Keratinocyte (primary cell): ENCODE measurements at regions not wholly inside any gene's neighbourhood (a gene's known extent, or its start where the extent isn't known, plus 50 kb on each side); places are given as distances from the start of the nearest gene placed in this dataset.

Source experiments
- DNase-seq: peaks from one replicate; pipeline ENCODE4 v3.0.0-alpha.2; 2011; ENCODE audit warnings: low read depth, missing footprints, low spot score
- FAIRE-seq: peaks from 2 replicates; lab custom pipeline; 2011; peaks lifted over from hg19 to GRCh38; lab: Jason Lieb, UNC
- H2AFZ ChIP-seq: 2 replicates; pipeline ENCODE4 v1.6.0; 2012; ENCODE audit warnings: low read length, control low read depth, inconsistent platforms; ENCODE audit not compliant: control insufficient read depth
- H3K27ac ChIP-seq: 2 replicates; pipeline ENCODE4 v1.5.1; 2011; ENCODE audit warnings: low read length; ENCODE audit not compliant: control insufficient read depth, insufficient read depth
- H3K27me3 ChIP-seq: 3 replicates; pipeline ENCODE4 v1.6.0; 2011; ENCODE audit warnings: low read length; ENCODE audit not compliant: control insufficient read depth, insufficient read depth; ENCODE audit errors: extremely low read depth
- H3K36me3 ChIP-seq, 2 experiments: 2 replicates in 1 of 2; 3 replicates in 1 of 2; pipeline ENCODE4 v1.5.1; 2011; ENCODE audit warnings: low read length in 2 of 2, mild to moderate bottlenecking in 1 of 2; ENCODE audit not compliant: control insufficient read depth in 2 of 2, insufficient read depth in 2 of 2; ENCODE audit errors: extremely low read depth in 1 of 2
- H3K4me1 ChIP-seq: 3 replicates; pipeline ENCODE4 v1.5.1; 2011; ENCODE audit warnings: low read length; ENCODE audit not compliant: control insufficient read depth, insufficient read depth; ENCODE audit errors: extremely low read depth
- H3K4me2 ChIP-seq: 3 replicates; pipeline ENCODE4 v1.6.0; 2011; ENCODE audit warnings: low read depth, low read length; ENCODE audit not compliant: control insufficient read depth, insufficient read depth; ENCODE audit errors: extremely low read depth
- H3K4me3 ChIP-seq, 3 experiments: fragments of 200-600 bp in 1 of 3; sonication (generic) in 1 of 3; 2 replicates in 2 of 3; 3 replicates in 1 of 3; pipeline ENCODE4 v1.5.1; 2011 to 2016; ENCODE audit warnings: low read length in 3 of 3, mild to moderate bottlenecking in 3 of 3, control low read depth in 2 of 3, inconsistent platforms in 1 of 3, low read depth in 1 of 3, mixed read lengths in 1 of 3, mixed run types in 1 of 3, moderate library complexity in 1 of 3; ENCODE audit not compliant: control insufficient read depth in 2 of 3, insufficient read depth in 2 of 3; ENCODE audit errors: extremely low read depth in 1 of 3
- H3K79me2 ChIP-seq: 2 replicates; pipeline ENCODE4 v1.6.0; 2012; ENCODE audit warnings: low read length; ENCODE audit not compliant: control insufficient read depth, insufficient read depth
- H3K9ac ChIP-seq: 3 replicates; pipeline ENCODE4 v1.6.0; 2011; ENCODE audit warnings: low read length; ENCODE audit not compliant: control insufficient read depth, insufficient read depth; ENCODE audit errors: extremely low read depth
- H3K9me1 ChIP-seq: 3 replicates; pipeline ENCODE4 v1.6.0; 2011; ENCODE audit warnings: low read length; ENCODE audit not compliant: control insufficient read depth, insufficient read depth; ENCODE audit errors: extremely low read depth
- H3K9me3 ChIP-seq: 2 replicates; pipeline ENCODE4 v1.5.1; 2012; ENCODE audit warnings: low read depth, low read length; ENCODE audit not compliant: control insufficient read depth
- H4K20me1 ChIP-seq: 3 replicates; pipeline ENCODE4 v1.6.0; 2011; ENCODE audit warnings: low read length; ENCODE audit not compliant: control insufficient read depth, insufficient read depth; ENCODE audit errors: extremely low read depth
- EZH2 ChIP-seq: IDR thresholded peaks from one replicate; pipeline ENCODE4 v1.6.1; 2012; ENCODE audit warnings: inconsistent platforms, mild to moderate bottlenecking, low read length, moderate library complexity
- dilution Hi-C: fragments of 300-500 bp; cut with MboI; formaldehyde crosslinking; loops from one replicate; pipeline ENCODE4 v1.7.0; 2020; ENCODE audit warnings: low sequenced_read_pairs; ENCODE audit not compliant: extremely low pct_ligation_motif_present
- TF ChIP-seq, protein P1 (sequence below), 3 experiments: IDR thresholded peaks in 1 of 3; conservative IDR thresholded peaks in 1 of 3; optimal IDR thresholded peaks in 1 of 3; 2 replicates in 2 of 3; 3 replicates in 1 of 3; pipeline versions ENCODE3 to v1.5.1; 2011; ENCODE audit warnings: low read length in 3 of 3, mild to moderate bottlenecking in 3 of 3, moderate library complexity in 2 of 3, control low read depth in 1 of 3, inconsistent platforms in 1 of 3; ENCODE audit not compliant: insufficient read depth in 2 of 3; ENCODE audit errors: extremely low read depth in 1 of 3

DNA sequence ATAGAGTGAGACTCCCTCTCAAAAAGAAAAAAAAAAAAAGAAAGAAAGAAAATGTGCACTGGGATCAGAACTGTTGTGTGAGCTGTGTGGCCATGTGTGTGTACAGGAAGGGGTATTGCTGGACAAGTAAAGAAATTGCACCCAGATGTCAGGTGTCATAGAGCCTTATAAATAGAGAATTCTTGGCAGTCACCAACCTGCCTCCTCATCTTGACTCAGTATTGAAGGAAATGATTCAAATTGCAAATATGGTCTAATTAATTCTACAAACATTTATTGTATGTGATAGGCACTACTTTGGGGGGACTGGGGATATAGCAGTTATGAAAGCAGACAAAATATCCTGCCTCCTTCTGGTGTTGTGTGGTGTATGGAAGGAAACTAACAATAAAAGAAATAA, 243.8 kb upstream of the TTC14 start:
- H3K9me3 ChIP-seq, result no peaks in the 10 kb centered on the region
- H3K9me1 ChIP-seq, result no peaks in the 10 kb centered on the region
- dilution Hi-C loops, result no loop called here
- peaks cover 5% of the 10 kb centered on the region for H3K4me1 ChIP-seq
- H2AFZ ChIP-seq, result no peak overlapping the region
- no peaks in the 10 kb centered on the region for H3K27me3 ChIP-seq
- no peaks in the 10 kb centered on the region for H3K79me2 ChIP-seq
- H3K27ac ChIP-seq, result no peak overlapping the region
- no peaks in the 10 kb centered on the region for H4K20me1 ChIP-seq
- FAIRE-seq (no peak), DNase-seq (no peak)
- no peak for TF ChIP-seq EZH2
- TF ChIP-seq, protein P1, sequence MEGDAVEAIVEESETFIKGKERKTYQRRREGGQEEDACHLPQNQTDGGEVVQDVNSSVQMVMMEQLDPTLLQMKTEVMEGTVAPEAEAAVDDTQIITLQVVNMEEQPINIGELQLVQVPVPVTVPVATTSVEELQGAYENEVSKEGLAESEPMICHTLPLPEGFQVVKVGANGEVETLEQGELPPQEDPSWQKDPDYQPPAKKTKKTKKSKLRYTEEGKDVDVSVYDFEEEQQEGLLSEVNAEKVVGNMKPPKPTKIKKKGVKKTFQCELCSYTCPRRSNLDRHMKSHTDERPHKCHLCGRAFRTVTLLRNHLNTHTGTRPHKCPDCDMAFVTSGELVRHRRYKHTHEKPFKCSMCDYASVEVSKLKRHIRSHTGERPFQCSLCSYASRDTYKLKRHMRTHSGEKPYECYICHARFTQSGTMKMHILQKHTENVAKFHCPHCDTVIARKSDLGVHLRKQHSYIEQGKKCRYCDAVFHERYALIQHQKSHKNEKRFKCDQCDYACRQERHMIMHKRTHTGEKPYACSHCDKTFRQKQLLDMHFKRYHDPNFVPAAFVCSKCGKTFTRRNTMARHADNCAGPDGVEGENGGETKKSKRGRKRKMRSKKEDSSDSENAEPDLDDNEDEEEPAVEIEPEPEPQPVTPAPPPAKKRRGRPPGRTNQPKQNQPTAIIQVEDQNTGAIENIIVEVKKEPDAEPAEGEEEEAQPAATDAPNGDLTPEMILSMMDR (optimal IDR thresholded peaks at IDR 0.05 in 1 of 3, IDR thresholded peaks at IDR 0.05 in 1 of 3, conservative IDR thresholded peaks at IDR 0.05 in 1 of 3; ENCODE audit: extremely low read depth in 1 of 3, insufficient read depth in 2 of 3, low read length in 3 of 3), result no peak
- no peak overlapping the region for H3K4me3 ChIP-seq
- no peaks in the 10 kb centered on the region for H3K36me3 ChIP-seq
- H3K4me2 ChIP-seq, result no peak overlapping the region
- H3K9ac ChIP-seq, result no peak overlapping the region

DNA sequence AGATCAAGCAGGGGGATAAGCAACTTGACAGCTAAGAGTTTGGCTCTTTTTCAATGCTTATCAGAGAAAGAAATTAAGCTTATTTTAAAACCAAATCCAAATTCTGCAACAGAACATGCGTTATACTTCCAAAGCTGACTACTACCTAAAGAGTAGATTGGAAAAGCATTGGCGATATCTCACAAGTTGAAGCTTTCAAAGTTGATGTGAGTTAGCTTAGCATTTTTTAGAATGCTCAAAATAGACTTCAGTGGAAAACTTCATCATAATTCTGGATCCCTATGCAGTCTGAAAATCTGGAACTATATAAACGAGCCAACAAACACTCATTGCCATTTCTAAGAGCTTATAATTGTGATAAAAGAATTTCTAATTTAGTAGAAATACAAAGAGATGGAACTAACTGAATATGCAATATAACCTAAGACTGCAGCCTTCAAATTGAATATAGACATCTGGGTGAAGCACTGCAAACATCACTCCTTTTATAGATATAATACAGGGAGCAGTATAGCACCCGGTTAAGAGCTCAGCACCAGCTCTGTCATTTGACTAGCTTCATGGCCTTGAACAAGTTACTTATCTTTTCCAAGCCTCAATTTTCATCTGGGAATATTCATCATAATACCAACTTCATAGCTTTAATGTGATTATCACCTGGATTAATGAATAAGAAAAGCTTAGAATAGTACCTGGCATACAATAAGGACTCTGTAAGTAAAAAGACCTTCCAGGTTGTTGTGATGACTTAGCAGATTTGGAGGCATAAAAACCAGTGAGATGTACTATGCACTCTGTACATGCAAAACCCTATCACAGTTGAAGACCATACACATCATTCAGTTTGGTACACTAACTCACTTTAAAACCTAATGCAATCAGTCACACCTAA, 242.7 kb upstream of the TTC14 start:
- Histone ChIP-seq H3K9ac (no peak overlapping the region), H3K4me2 (no peak overlapping the region), H3K79me2 (no peaks in the 10 kb centered on the region), H3K4me3 (no peak overlapping the region), H3K27me3 (no peaks in the 10 kb centered on the region), H3K36me3 (no peaks in the 10 kb centered on the region), H3K4me1 (peaks cover 5% of the 10 kb centered on the region), H4K20me1 (no peaks in the 10 kb centered on the region), H3K27ac (no peak overlapping the region), H3K9me3 (no peaks in the 10 kb centered on the region), H2AFZ (no peak overlapping the region), H3K9me1 (no peaks in the 10 kb centered on the region)
- TF ChIP-seq, protein P1 (optimal IDR thresholded peaks at IDR 0.05 in 1 of 3, IDR thresholded peaks at IDR 0.05 in 1 of 3, conservative IDR thresholded peaks at IDR 0.05 in 1 of 3; ENCODE audit: extremely low read depth in 1 of 3, insufficient read depth in 2 of 3, low read length in 3 of 3), result no peak
- TF ChIP-seq EZH2, result no peak
- FAIRE-seq (no peak), DNase-seq (no peak)
- dilution Hi-C loops, result no loop called here
